Neutrophil (primary cell): ENCODE measurements at regions not wholly inside any gene's neighbourhood (a gene's known extent, or its start where the extent isn't known, plus 50 kb on each side); places are given as distances from the start of the nearest gene placed in this dataset.

Experiments
- H3K27ac ChIP-seq: fragments of 200-600 bp; sonication (generic); 2 replicates; pipeline ENCODE4 v1.5.1; 2016; ENCODE audit warnings: mild to moderate bottlenecking, moderate library complexity
- H3K27me3 ChIP-seq: fragments of 200-600 bp; sonication (generic); 2 replicates; pipeline ENCODE4 v1.6.0; 2016; ENCODE audit warnings: mild to moderate bottlenecking
- H3K36me3 ChIP-seq: fragments of 200-600 bp; sonication (generic); 2 replicates; pipeline ENCODE4 v1.5.1; 2017
- H3K4me1 ChIP-seq, 2 experiments: fragments of 200-600 bp in 1 of 2; sonication (generic) in 1 of 2; 1 replicate in 1 of 2; 2 replicates in 1 of 2; pipeline versions ENCODE4 v1.5.1 to v1.6.1; 2013 to 2016; ENCODE audit warnings: low read depth in 1 of 2, low read length in 1 of 2, mild to moderate bottlenecking in 1 of 2, moderate library complexity in 1 of 2; ENCODE audit not compliant: control insufficient read depth in 1 of 2, insufficient read depth in 1 of 2
- H3K4me3 ChIP-seq, 2 experiments: fragments of 200-600 bp in 1 of 2; sonication (generic) in 1 of 2; 1 replicate in 1 of 2; 2 replicates in 1 of 2; pipeline ENCODE4 v1.5.1; 2013 to 2016; ENCODE audit warnings: low read depth in 1 of 2, low read length in 1 of 2, mild to moderate bottlenecking in 1 of 2, moderate library complexity in 1 of 2
- H3K9me3 ChIP-seq: fragments of 200-600 bp; sonication (generic); 2 replicates; pipeline ENCODE4 v1.5.1; 2016
- TF ChIP-seq, protein P1 (sequence below): fragments of 200-600 bp; sonication (generic); IDR thresholded peaks from 2 replicates; pipeline ENCODE4 v1.5.1; 2016; ENCODE audit warnings: antibody characterized with exemption

- H3K36me3 ChIP-seq = no peaks in the 10 kb centered on the region
- TF ChIP-seq, protein P1, sequence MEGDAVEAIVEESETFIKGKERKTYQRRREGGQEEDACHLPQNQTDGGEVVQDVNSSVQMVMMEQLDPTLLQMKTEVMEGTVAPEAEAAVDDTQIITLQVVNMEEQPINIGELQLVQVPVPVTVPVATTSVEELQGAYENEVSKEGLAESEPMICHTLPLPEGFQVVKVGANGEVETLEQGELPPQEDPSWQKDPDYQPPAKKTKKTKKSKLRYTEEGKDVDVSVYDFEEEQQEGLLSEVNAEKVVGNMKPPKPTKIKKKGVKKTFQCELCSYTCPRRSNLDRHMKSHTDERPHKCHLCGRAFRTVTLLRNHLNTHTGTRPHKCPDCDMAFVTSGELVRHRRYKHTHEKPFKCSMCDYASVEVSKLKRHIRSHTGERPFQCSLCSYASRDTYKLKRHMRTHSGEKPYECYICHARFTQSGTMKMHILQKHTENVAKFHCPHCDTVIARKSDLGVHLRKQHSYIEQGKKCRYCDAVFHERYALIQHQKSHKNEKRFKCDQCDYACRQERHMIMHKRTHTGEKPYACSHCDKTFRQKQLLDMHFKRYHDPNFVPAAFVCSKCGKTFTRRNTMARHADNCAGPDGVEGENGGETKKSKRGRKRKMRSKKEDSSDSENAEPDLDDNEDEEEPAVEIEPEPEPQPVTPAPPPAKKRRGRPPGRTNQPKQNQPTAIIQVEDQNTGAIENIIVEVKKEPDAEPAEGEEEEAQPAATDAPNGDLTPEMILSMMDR = no peak
- no peak overlapping the region for H3K27ac ChIP-seq
- H3K9me3 ChIP-seq = no peaks in the 10 kb centered on the region
- no peaks in the 10 kb centered on the region for H3K4me1 ChIP-seq
- no peak overlapping the region for H3K4me3 ChIP-seq
- no peaks in the 10 kb centered on the region for H3K27me3 ChIP-seq
Measured at GRCh38 chr5:164335837-164336236, 830.4 kb downstream of the MAT2B start.

- Histone ChIP-seq H3K27ac (no peak overlapping the region), H3K36me3 (no peaks in the 10 kb centered on the region), H3K9me3 (no peaks in the 10 kb centered on the region), H3K27me3 (no peaks in the 10 kb centered on the region), H3K4me1 (no peaks in the 10 kb centered on the region), H3K4me3 (no peak overlapping the region)
- TF ChIP-seq, protein P1 = no peak
Measured at GRCh38 chr5:164336276-164336675, 830.9 kb downstream of the MAT2B start.

GRCh38 chr5:164336906-164337305 is 831.5 kb downstream of the MAT2B start:
- Histone ChIP-seq H3K4me1 (no peaks in the 10 kb centered on the region), H3K36me3 (no peaks in the 10 kb centered on the region), H3K27ac (no peak overlapping the region), H3K9me3 (no peaks in the 10 kb centered on the region), H3K4me3 (no peak overlapping the region), H3K27me3 (no peaks in the 10 kb centered on the region)
- TF ChIP-seq, protein P1 = no peak

DNA sequence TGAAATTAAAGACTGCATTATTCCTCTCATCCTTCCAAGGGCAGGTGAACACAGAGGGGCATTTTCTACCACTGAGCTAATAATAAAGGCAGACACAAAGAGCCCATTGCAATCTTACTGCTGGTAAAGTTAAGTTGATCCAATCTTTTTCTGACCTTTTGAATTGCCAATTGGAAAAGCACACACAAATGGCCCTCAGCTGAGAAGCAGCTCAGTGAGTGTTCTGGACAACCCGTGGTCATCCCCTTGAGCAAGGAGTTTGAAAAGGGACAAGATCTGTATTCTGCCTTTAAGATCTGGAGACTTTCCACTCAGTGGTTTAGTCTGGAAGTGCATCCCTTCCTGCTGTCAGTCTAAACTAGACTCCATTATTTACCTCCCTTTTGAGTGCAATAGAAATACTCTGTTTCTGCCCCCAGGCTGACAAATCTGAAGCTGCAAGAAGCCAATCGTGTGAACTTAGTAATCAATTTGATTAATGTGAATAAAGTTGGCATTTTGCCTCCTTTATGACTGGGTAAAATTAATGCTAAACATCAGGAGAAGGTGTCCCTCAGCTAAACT is 835.7 kb downstream of the MAT2B start:
- no peak overlapping the region for H3K4me3 ChIP-seq
- H3K27me3 ChIP-seq = no peaks in the 10 kb centered on the region
- TF ChIP-seq, protein P1 = no peak
- H3K27ac ChIP-seq = no peak overlapping the region
- no peaks in the 10 kb centered on the region for H3K4me1 ChIP-seq
- no peaks in the 10 kb centered on the region for H3K36me3 ChIP-seq
- no peaks in the 10 kb centered on the region for H3K9me3 ChIP-seq

DNA sequence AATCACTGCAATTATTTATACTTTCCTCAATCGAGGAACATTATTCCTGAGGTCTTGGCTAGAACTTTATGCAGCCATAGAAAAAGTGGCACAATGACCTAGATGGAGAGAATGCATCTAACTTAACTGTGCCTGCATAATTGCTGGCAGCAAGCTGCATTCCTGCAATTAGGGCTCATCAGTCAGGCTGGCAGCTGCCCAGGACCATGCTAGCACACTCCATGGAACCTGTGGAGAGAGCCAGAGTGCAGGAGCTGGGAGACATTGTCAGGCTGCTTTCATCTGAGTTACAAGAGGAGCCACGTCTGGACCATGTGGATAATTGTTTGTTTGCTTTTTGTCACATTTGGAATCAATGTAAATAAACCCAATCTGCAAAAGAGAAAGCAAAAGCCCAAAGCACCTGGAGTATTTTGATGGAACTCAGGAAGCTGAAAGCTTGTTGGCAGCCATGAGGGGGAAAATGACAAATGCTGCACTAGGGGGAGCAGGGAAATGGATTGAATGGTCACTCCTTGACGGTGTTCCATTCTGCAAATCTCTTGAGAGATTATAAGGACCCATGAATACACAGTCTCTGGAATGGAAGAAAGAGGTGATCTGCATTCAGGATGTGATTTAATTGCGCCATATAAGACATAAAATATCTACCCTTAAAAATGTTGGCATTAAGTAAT is 839.9 kb downstream of the MAT2B start:
- Histone ChIP-seq H3K4me3 (no peak overlapping the region), H3K27ac (no peak overlapping the region), H3K36me3 (no peaks in the 10 kb centered on the region), H3K27me3 (no peaks in the 10 kb centered on the region), H3K9me3 (no peaks in the 10 kb centered on the region), H3K4me1 (no peaks in the 10 kb centered on the region)
- TF ChIP-seq, protein P1 = no peak
